Naive B cell (primary cell): ENCODE measurements at regions not wholly inside any gene's neighbourhood (a gene's known extent, or its start where the extent isn't known, plus 50 kb on each side); places are given as distances from the start of the nearest gene placed in this dataset.
"Not testable (repeated sequence)": the region's sequence is repeated elsewhere in the genome, so short reads cannot be mapped to it uniquely, and the experiment has no call there.

Experiments
- ATAC-seq, 2 donors: fragments of 150-1000 bp; cut with Tn5 transposase; 2 replicates each; pipeline ENCODE4 v1.10.0; 2021; ENCODE audit warnings: low read depth in 2 of 2, mild to moderate bottlenecking in 2 of 2, moderate library complexity in 2 of 2
- DNase-seq: peaks from one replicate; pipeline ENCODE4 v3.0.0; 2022
- H3K27ac Mint-ChIP-seq, 6 donors: one replicate each; pipeline ENCODE4 v1.8.0; 2020 to 2022; ENCODE audit warnings: mild to moderate bottlenecking in 6 of 6, mixed read lengths in 6 of 6, moderate library complexity in 5 of 6, inconsistent platforms in 2 of 6
- H3K27me3 Mint-ChIP-seq, 3 donors: one replicate each; pipeline ENCODE4 v1.8.0; 2021 to 2022; ENCODE audit warnings: mixed read lengths in 3 of 3, mild to moderate bottlenecking in 1 of 3
- H3K36me3 Mint-ChIP-seq, 2 donors: one replicate each; pipeline ENCODE4 v1.8.0; 2020 to 2022; ENCODE audit warnings: mixed read lengths in 2 of 2, inconsistent platforms in 1 of 2, mild to moderate bottlenecking in 1 of 2
- H3K4me1 Mint-ChIP-seq, 3 donors: one replicate each; pipeline ENCODE4 v1.8.0; 2020 to 2022; ENCODE audit warnings: mixed read lengths in 3 of 3, inconsistent platforms in 1 of 3, mild to moderate bottlenecking in 1 of 3, moderate library complexity in 1 of 3
- H3K4me3 Mint-ChIP-seq, 8 donors: one replicate each; pipeline ENCODE4 v1.8.0; 2020 to 2022; ENCODE audit warnings: mild to moderate bottlenecking in 8 of 8, mixed read lengths in 8 of 8, moderate library complexity in 8 of 8, inconsistent platforms in 2 of 8
- H3K9me3 Mint-ChIP-seq, 7 donors: one replicate each; pipeline ENCODE4 v1.8.0; 2020 to 2022; ENCODE audit warnings: mixed read lengths in 7 of 7, mild to moderate bottlenecking in 5 of 7, inconsistent platforms in 2 of 7, moderate library complexity in 1 of 7

GRCh38 chr3:82177774-82178173, 416.3 kb upstream of the GBE1 start:
- Mint-ChIP-seq H3K36me3 (no peaks in the 10 kb centered on the region), H3K27me3 (peaks cover 0 to 6% (median 0%) of the 10 kb centered on the region in 3 donors)
- no peak for ATAC-seq

GRCh38 chr3:82165266-82165665, 403.8 kb upstream of the GBE1 start:
- ATAC-seq (no peak), DNase-seq (no peak)
- no peak overlapping the region for H3K27ac Mint-ChIP-seq
- H3K4me3 Mint-ChIP-seq, result no peak overlapping the region
- H3K9me3 Mint-ChIP-seq, result peaks cover 0 to 2% (median 0%) of the 10 kb centered on the region in 7 donors
- no peaks in the 10 kb centered on the region for H3K36me3 Mint-ChIP-seq
- no peaks in the 10 kb centered on the region for H3K27me3 Mint-ChIP-seq
- no peaks in the 10 kb centered on the region for H3K4me1 Mint-ChIP-seq

More at GRCh38 chr3:82177774-82178173, 416.3 kb upstream of the GBE1 start:
- no peaks in the 10 kb centered on the region for H3K4me1 Mint-ChIP-seq
- H3K27ac Mint-ChIP-seq, result no peak overlapping the region
- peaks cover 0 to 5% (median 0%) of the 10 kb centered on the region in 7 donors for H3K9me3 Mint-ChIP-seq
- no peak overlapping the region for H3K4me3 Mint-ChIP-seq
- DNase-seq, result no peak

GRCh38 chr3:82163907-82164520, 402.6 kb upstream of the GBE1 start:
- Mint-ChIP-seq H3K36me3 (peaks cover 0 to under 1% of the 10 kb centered on the region in 2 donors), H3K27ac (no peak overlapping the region), H3K27me3 (no peaks in the 10 kb centered on the region), H3K9me3 (peaks cover 0 to under 1% (median 0%) of the 10 kb centered on the region in 7 donors), H3K4me3 (no peak overlapping the region), H3K4me1 (no peaks in the 10 kb centered on the region)
- ATAC-seq (peak in 1 of 2 donors; percentile 39), DNase-seq (no peak)

GRCh38 chr3:82157952-82158351, 396.5 kb upstream of the GBE1 start:
- Mint-ChIP-seq H3K4me1 (no peaks in the 10 kb centered on the region), H3K4me3 (no peak overlapping the region), H3K9me3 (peaks cover 0 to 6% (median 4%) of the 10 kb centered on the region in 7 donors), H3K36me3 (peaks cover 0 to 7% of the 10 kb centered on the region in 2 donors), H3K27me3 (peaks cover 0 to 6% (median 0%) of the 10 kb centered on the region in 3 donors), H3K27ac (no peak overlapping the region)
- no peak for ATAC-seq
- DNase-seq, result no peak

GRCh38 chr3:82153892-82154291, 392.4 kb upstream of the GBE1 start:
- H3K27ac Mint-ChIP-seq, H3K4me1 Mint-ChIP-seq, H3K4me3 Mint-ChIP-seq, H3K27me3 Mint-ChIP-seq, ATAC-seq, H3K36me3 Mint-ChIP-seq, H3K9me3 Mint-ChIP-seq, DNase-seq: not testable (repeated sequence)

- no peak overlapping the region for H3K27ac Mint-ChIP-seq
- no peak overlapping the region for H3K4me3 Mint-ChIP-seq
- H3K36me3 Mint-ChIP-seq, result no peaks in the 10 kb centered on the region
- H3K27me3 Mint-ChIP-seq, result no peaks in the 10 kb centered on the region
- H3K9me3 Mint-ChIP-seq, result no peaks in the 10 kb centered on the region
- no peak for DNase-seq
- ATAC-seq, result no peak
- H3K4me1 Mint-ChIP-seq, result no peaks in the 10 kb centered on the region
These were observed 384.3 kb upstream of the GBE1 start for GRCh38 chr3:82145742-82146141.

GRCh38 chr3:82144811-82145210, 383.4 kb upstream of the GBE1 start:
- H3K4me3 Mint-ChIP-seq, result no peak overlapping the region
- DNase-seq, result no peak
- H3K9me3 Mint-ChIP-seq, result no peaks in the 10 kb centered on the region
- no peaks in the 10 kb centered on the region for H3K27me3 Mint-ChIP-seq
- H3K36me3 Mint-ChIP-seq, result no peaks in the 10 kb centered on the region
- no peak overlapping the region for H3K27ac Mint-ChIP-seq
- no peak for ATAC-seq
- no peaks in the 10 kb centered on the region for H3K4me1 Mint-ChIP-seq

- Mint-ChIP-seq H3K36me3 (no peaks in the 10 kb centered on the region), H3K27me3 (no peaks in the 10 kb centered on the region), H3K27ac (no peak overlapping the region), H3K4me3 (no peak overlapping the region), H3K9me3 (peaks cover 0 to 6% (median 0%) of the 10 kb centered on the region in 7 donors), H3K4me1 (no peaks in the 10 kb centered on the region)
- no peak for ATAC-seq
- DNase-seq, result no peak
These were observed 382.4 kb upstream of the GBE1 start for GRCh38 chr3:82143661-82144412.

- ATAC-seq (no peak), DNase-seq (no peak)
- no peaks in the 10 kb centered on the region for H3K4me1 Mint-ChIP-seq
- H3K4me3 Mint-ChIP-seq, result no peak overlapping the region
- H3K36me3 Mint-ChIP-seq, result no peaks in the 10 kb centered on the region
- peaks cover 0 to 6% (median 0%) of the 10 kb centered on the region in 7 donors for H3K9me3 Mint-ChIP-seq
- H3K27me3 Mint-ChIP-seq, result no peaks in the 10 kb centered on the region
- H3K27ac Mint-ChIP-seq, result no peak overlapping the region
These were observed 380.1 kb upstream of the GBE1 start for GRCh38 chr3:82141592-82141991.

GRCh38 chr3:82137861-82138260, 376.4 kb upstream of the GBE1 start:
- Mint-ChIP-seq H3K4me3 (no peak overlapping the region), H3K36me3 (no peaks in the 10 kb centered on the region), H3K4me1 (peaks cover 0 to 2% (median 0%) of the 10 kb centered on the region in 3 donors), H3K27ac (no peak overlapping the region), H3K27me3 (no peaks in the 10 kb centered on the region), H3K9me3 (peaks cover 0 to 6% (median 0%) of the 10 kb centered on the region in 7 donors)
- DNase-seq (no peak), ATAC-seq (no peak)

- H3K27me3 Mint-ChIP-seq, result no peaks in the 10 kb centered on the region
- H3K4me1 Mint-ChIP-seq, result peaks cover 0 to 4% (median 0%) of the 10 kb centered on the region in 3 donors
- no peak overlapping the region for H3K27ac Mint-ChIP-seq
- no peak for DNase-seq
- no peak overlapping the region for H3K4me3 Mint-ChIP-seq
- ATAC-seq, result no peak
- peaks cover 0 to 6% (median 0%) of the 10 kb centered on the region in 7 donors for H3K9me3 Mint-ChIP-seq
- no peaks in the 10 kb centered on the region for H3K36me3 Mint-ChIP-seq
These were observed 375.6 kb upstream of the GBE1 start for GRCh38 chr3:82137050-82137449.

- H3K4me3 Mint-ChIP-seq, result no peak overlapping the region
These were observed 371.7 kb upstream of the GBE1 start for GRCh38 chr3:82133070-82133606.

GRCh38 chr3:82132210-82133069, 371.0 kb upstream of the GBE1 start:
- ATAC-seq (no peak), DNase-seq (no peak)
- H3K27me3 Mint-ChIP-seq, result no peaks in the 10 kb centered on the region
- no peak overlapping the region for H3K4me3 Mint-ChIP-seq
- no peaks in the 10 kb centered on the region for H3K9me3 Mint-ChIP-seq
- peaks cover 8 to 24% (median 16%) of the 10 kb centered on the region in 3 donors for H3K4me1 Mint-ChIP-seq
- no peaks in the 10 kb centered on the region for H3K36me3 Mint-ChIP-seq
- H3K27ac Mint-ChIP-seq, result no peak overlapping the region

More at GRCh38 chr3:82133070-82133606, 371.7 kb upstream of the GBE1 start:
- Mint-ChIP-seq H3K9me3 (no peaks in the 10 kb centered on the region), H3K36me3 (no peaks in the 10 kb centered on the region), H3K27me3 (no peaks in the 10 kb centered on the region), H3K27ac (no peak overlapping the region), H3K4me1 (peaks cover 8 to 24% (median 16%) of the 10 kb centered on the region in 3 donors)
- DNase-seq (peak; percentile 25), ATAC-seq (peak; percentile 46 to 58)
